HG03432 (cell line): ENCODE measurements at regions not wholly inside any gene's neighbourhood (a gene's known extent, or its start where the extent isn't known, plus 50 kb on each side); places are given as distances from the start of the nearest gene placed in this dataset.
"Not testable (repeated sequence)": the region's sequence is repeated elsewhere in the genome, so short reads cannot be mapped to it uniquely, and the experiment has no call there.

ENCODE experiments used
- ATAC-seq: cut with Tn5 transposase; IDR thresholded peaks from one replicate; pipeline ENCODE4 v1.9.1; 2021; ENCODE audit warnings: mild to moderate bottlenecking, moderate library complexity; ENCODE audit not compliant: unreplicated experiment

- no peak for ATAC-seq
These were observed 293.7 kb downstream of the BCL11A start for GRCh38 chr2:60259781-60260180.

- no peak for ATAC-seq
These were observed 300.8 kb downstream of the BCL11A start for GRCh38 chr2:60252581-60253150.

- no peak for ATAC-seq
These were observed 302.2 kb downstream of the BCL11A start for GRCh38 chr2:60251247-60251646.

GRCh38 chr2:60249879-60250278 lies 303.6 kb downstream of the BCL11A start:
- ATAC-seq: no peak

GRCh38 chr2:60247471-60247870 lies 306.0 kb downstream of the BCL11A start:
- ATAC-seq: no peak

GRCh38 chr2:60246583-60246982 lies 306.9 kb downstream of the BCL11A start:
- ATAC-seq: no peak

GRCh38 chr2:60234274-60234986 lies 319.0 kb downstream of the BCL11A start:
- ATAC-seq: no peak

- no peak for ATAC-seq
These were observed 322.9 kb downstream of the BCL11A start for GRCh38 chr2:60230596-60230995.

GRCh38 chr2:60230037-60230436 lies 323.4 kb downstream of the BCL11A start:
- no peak for ATAC-seq

GRCh38 chr2:60226943-60227342 lies 326.5 kb downstream of the BCL11A start:
- no peak for ATAC-seq

- no peak for ATAC-seq
These were observed 327.3 kb downstream of the BCL11A start for GRCh38 chr2:60226191-60226590.

- ATAC-seq: no peak
These were observed 329.6 kb downstream of the BCL11A start for GRCh38 chr2:60223859-60224258.

GRCh38 chr2:60221098-60221497 lies 332.4 kb downstream of the BCL11A start:
- ATAC-seq: no peak

- no peak for ATAC-seq
These were observed 333.9 kb downstream of the BCL11A start for GRCh38 chr2:60219536-60219935.

- no peak for ATAC-seq
These were observed 336.9 kb downstream of the BCL11A start for GRCh38 chr2:60216452-60216995.

GRCh38 chr2:60215386-60215901 lies 338.0 kb downstream of the BCL11A start:
- ATAC-seq: no peak

- no peak for ATAC-seq
These were observed 338.9 kb downstream of the BCL11A start for GRCh38 chr2:60214626-60214875.

GRCh38 chr2:60213865-60214625 lies 339.4 kb downstream of the BCL11A start:
- ATAC-seq: no peak

GRCh38 chr2:60212181-60212945 lies 341.1 kb downstream of the BCL11A start:
- no peak for ATAC-seq

- not testable (repeated sequence) for ATAC-seq
These were observed 364.4 kb downstream of the BCL11A start for GRCh38 chr2:60189006-60189405.

- no peak for ATAC-seq
These were observed 378.2 kb downstream of the BCL11A start for GRCh38 chr2:60175290-60175689.
